MM.1S (cell line): ENCODE measurements at regions not wholly inside any gene's neighbourhood (a gene's known extent, or its start where the extent isn't known, plus 50 kb on each side); places are given as distances from the start of the nearest gene placed in this dataset.
"Not testable (repeated sequence)": the region's sequence is repeated elsewhere in the genome, so short reads cannot be mapped to it uniquely, and the experiment has no call there.

Source experiments
- EZH2 ChIP-seq: fragments of 300-600 bp; sonication (generic); optimal IDR thresholded peaks from 2 replicates; pipeline ENCODE3; 2017; ENCODE audit warnings: low read depth, mild to moderate bottlenecking, antibody characterized with exemption, low read length, mixed read lengths
- EZH2phosphoT487 ChIP-seq: fragments of 300-600 bp; sonication (generic); IDR thresholded peaks from 2 replicates; pipeline ENCODE4 v1.6.1; 2018; ENCODE audit warnings: antibody characterized with exemption, low read length
- TF ChIP-seq, protein P1 (sequence below): fragments of 300-600 bp; sonication (generic); IDR thresholded peaks from 2 replicates; pipeline ENCODE4 v1.5.1; 2016; ENCODE audit warnings: antibody characterized with exemption, low read length, mixed read lengths

DNA sequence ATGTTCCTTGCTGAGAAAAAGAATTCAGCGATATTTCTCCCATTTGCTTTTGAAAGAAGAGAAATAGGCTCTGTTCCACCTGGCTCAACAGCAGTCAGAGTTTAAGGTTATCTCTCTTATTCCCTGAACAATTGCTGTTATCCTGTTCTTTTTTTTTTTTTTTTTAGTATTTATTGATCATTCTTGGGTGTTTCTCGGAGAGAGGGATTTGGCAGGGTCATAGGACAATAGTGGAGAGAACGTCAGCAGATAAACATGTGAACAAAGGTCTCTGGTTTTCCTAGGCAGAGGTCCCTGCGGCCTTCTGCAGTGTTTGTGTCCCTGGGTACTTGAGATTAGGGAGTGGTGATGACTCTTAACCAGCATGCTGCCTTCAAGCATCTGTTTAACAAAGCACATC lies 77.5 kb upstream of the DST start:
- TF ChIP-seq, protein P1, sequence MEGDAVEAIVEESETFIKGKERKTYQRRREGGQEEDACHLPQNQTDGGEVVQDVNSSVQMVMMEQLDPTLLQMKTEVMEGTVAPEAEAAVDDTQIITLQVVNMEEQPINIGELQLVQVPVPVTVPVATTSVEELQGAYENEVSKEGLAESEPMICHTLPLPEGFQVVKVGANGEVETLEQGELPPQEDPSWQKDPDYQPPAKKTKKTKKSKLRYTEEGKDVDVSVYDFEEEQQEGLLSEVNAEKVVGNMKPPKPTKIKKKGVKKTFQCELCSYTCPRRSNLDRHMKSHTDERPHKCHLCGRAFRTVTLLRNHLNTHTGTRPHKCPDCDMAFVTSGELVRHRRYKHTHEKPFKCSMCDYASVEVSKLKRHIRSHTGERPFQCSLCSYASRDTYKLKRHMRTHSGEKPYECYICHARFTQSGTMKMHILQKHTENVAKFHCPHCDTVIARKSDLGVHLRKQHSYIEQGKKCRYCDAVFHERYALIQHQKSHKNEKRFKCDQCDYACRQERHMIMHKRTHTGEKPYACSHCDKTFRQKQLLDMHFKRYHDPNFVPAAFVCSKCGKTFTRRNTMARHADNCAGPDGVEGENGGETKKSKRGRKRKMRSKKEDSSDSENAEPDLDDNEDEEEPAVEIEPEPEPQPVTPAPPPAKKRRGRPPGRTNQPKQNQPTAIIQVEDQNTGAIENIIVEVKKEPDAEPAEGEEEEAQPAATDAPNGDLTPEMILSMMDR: not testable (repeated sequence)
- not testable (repeated sequence) for TF ChIP-seq EZH2, EZH2phosphoT487
